ENCODE measurements at regions not wholly inside any gene's neighbourhood (a gene's known extent, or its start where the extent isn't known, plus 50 kb on each side); places are given as distances from the start of the nearest gene placed in this dataset.
"Not testable (repeated sequence)": the region's sequence is repeated elsewhere in the genome, so short reads cannot be mapped to it uniquely, and the experiment has no call there.

DNA sequence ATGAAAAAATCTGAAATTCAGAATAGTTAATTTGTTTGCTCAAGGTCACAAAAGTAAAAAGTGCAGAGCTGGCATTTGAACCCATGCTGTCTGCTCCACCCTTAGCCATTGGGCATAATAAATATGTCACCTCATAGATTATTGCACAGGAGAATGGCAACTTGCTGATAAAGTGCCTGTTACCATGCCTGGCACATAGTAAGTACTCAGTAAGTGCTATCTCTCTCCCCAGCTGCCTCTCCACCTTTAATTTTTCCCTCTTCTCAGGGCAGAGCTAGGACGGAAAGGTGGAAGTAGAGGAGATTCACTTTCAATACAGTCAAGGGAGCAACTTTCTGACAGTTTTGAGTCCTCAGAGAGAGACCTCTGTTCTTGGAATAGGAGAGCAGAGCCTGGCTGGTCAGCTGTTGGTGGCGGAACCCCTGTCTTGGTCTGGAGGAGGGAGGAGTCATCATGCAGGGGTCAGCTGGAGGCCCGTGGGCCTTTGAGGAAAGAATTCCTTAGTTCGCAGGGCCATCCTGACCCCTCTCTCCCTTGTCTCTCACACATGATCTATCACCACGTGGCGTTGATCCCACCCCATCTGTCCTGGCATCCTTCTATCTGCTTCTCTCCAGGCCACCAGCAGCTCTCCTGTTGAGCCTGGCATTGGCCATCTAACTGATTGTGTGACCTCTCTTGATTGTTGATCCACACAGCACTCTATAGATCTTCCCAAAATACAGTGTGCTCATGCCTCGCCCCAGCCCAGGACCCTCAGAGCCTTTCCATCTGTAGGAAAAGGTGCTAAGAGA lies 149.3 kb downstream of the RPLP1 start:
- DNase-seq (ENCODE audit: low read depth), result no peak

DNA sequence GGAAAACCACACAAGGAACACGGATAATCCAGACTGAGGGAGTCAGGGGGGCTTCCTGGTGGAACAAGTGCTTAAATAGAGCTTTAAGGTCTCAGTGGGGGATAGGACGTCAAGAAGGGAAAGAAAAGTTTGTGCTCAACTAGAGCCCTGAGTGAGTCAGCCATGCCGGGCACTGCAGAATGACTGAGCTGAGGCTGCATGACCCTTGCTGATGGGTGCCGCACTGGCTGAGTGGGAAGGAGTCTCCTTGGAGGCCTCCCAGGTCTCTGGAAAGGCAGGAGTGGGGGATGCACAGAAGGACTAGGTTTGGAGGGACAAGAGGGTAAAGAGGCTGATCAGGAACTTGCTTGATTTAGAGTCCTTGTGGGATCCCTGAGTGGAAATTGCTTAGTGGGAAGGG lies 150.3 kb downstream of the RPLP1 start:
- no peak for DNase-seq (ENCODE audit: low read depth)

DNA sequence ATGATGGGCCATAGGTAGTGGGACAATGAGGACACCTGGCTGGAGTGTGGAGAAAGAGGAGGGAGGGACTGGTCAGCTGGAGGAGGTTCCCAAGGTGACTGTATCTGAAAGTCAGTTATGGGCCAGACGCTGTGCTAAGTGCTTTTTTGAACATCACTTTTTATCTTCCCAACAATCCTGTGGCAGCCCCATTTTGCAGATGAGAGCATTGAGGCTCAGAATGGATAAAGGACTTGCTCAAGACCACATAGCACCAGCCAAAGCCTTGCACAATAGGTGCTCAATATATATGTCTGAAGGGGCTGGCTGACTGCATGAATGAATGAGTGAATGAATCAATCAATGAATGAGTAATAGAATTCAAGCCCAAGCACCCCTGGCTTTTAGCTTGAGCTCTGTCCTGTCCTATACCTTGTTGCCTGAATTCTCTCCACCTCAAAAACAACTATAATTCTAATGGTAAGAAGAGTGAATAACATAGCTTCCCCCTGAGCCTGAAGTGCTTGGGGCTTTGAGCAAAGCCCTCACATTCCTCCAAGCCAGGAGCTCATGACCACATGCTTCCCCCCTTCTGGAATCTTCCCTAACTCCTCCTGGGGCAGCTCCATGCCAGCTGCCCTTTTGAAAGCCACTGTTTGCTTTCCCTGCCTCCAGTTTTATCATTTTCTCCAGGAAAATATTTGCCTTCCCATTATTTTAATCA lies 150.9 kb downstream of the RPLP1 start:
- DNase-seq (ENCODE audit: low read depth), result no peak

- no peak for DNase-seq (ENCODE audit: low read depth)
These were observed 151.4 kb downstream of the RPLP1 start for GRCh38 chr15:69604072-69604411.

DNA sequence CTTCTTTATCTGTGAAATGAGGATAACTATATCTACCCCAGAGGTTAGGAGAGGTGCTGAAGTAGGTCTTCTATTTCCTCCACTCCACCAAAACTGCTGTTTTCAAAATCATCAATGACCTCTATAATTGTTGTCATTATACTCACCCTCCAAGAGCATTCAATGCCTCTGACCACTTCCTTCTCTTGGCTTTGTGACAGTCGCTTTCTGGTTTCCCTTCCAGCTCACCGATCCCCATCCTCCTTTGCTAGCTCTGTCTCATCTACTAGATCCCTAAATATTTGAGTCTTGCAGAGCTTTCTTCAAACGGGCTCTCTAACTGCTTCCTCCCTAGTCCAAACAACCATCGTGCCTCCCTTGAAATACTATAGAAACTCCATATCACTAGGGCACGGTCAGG lies 153.5 kb downstream of the RPLP1 start:
- no peak for DNase-seq (ENCODE audit: low read depth)

GRCh38 chr15:69606921-69607500 lies 154.4 kb downstream of the RPLP1 start:
- peak; percentile 4 for DNase-seq (ENCODE audit: low read depth)

- no peak for DNase-seq (ENCODE audit: low read depth)
These were observed 156.0 kb downstream of the RPLP1 start for GRCh38 chr15:69608661-69609060.

GRCh38 chr15:69609176-69609575 lies 156.6 kb downstream of the RPLP1 start:
- peak; percentile 11 for DNase-seq (ENCODE audit: low read depth)

GRCh38 chr15:69609776-69610175 lies 157.2 kb downstream of the RPLP1 start:
- DNase-seq (ENCODE audit: low read depth), result no peak

- DNase-seq (ENCODE audit: low read depth), result no peak
These were observed 157.7 kb downstream of the RPLP1 start for GRCh38 chr15:69610277-69610676.

- DNase-seq (ENCODE audit: low read depth), result no peak
These were observed 158.2 kb downstream of the RPLP1 start for GRCh38 chr15:69610858-69611257.

DNA sequence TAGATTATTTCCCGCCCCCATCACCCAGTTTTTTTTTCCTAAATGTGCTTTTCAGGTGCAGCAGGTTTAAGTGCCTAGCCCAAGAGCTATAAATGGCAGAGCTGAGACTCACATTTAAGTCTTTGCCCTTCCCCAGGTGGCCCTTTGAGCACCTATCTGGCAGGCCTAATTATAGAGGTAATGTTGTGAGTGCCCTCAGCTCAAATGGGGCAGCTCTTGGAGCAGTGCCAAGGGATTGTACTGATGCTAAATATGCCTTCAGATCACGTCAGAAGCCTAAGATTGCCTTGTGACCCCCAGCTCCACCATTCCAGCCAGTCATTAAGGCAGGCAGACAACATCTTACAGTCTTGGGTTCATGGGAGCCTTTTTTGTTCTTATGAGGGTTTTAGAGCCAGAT lies 159.5 kb downstream of the RPLP1 start:
- no peak for DNase-seq (ENCODE audit: low read depth)

GRCh38 chr15:69613182-69613581 lies 160.6 kb downstream of the RPLP1 start:
- DNase-seq (ENCODE audit: low read depth), result no peak

DNA sequence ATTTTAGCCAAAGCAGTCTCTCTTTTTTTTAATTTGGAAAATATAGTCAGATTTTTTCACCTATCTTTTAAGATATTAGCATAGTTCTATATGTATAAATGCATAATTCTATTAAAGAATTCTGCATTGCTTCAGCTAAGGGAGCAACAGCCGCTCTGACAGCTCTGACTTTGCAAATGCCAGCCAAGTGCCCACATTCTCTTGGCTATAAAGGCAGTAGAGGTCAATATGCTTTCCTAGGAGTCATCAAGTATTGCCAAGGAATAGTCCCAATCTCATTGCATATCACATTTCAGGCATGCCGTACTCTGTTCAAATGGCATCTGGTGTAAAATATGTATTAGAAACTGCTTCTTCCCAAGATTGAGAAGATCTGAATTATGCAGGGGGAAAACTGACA lies 161.4 kb downstream of the RPLP1 start:
- no peak for DNase-seq (ENCODE audit: low read depth)

- no peak for DNase-seq (ENCODE audit: low read depth)
These were observed 163.1 kb downstream of the RPLP1 start for GRCh38 chr15:69615736-69616135.

GRCh38 chr15:69616558-69616957 lies 163.9 kb downstream of the RPLP1 start:
- DNase-seq (ENCODE audit: low read depth), result no peak

- DNase-seq (ENCODE audit: low read depth), result not testable (repeated sequence)
These were observed 164.5 kb downstream of the RPLP1 start for GRCh38 chr15:69617144-69617543.

GRCh38 chr15:69623392-69624154 lies 171.0 kb downstream of the RPLP1 start:
- no peak for DNase-seq (ENCODE audit: low read depth)

DNA sequence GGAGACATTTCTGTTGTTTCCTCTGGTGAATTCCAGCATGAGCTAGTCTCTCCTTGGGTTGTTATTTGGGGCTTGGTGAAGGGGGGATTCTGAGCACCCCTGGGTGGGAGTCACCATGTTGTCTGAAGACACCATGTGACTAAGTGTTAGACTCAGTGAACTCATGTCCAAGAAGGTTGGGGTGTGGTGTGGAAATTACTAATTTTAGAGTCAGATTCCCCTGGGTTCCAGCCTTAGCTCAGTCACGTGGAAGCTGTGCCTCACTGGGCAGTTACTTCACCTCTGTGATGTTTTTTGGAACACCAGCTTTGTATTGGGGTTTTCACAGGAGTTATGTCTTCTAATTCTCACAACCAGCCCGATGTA lies 171.5 kb downstream of the RPLP1 start:
- no peak for DNase-seq (ENCODE audit: low read depth)

GRCh38 chr15:69624816-69625215 lies 172.2 kb downstream of the RPLP1 start:
- no peak for DNase-seq (ENCODE audit: low read depth)

DNA sequence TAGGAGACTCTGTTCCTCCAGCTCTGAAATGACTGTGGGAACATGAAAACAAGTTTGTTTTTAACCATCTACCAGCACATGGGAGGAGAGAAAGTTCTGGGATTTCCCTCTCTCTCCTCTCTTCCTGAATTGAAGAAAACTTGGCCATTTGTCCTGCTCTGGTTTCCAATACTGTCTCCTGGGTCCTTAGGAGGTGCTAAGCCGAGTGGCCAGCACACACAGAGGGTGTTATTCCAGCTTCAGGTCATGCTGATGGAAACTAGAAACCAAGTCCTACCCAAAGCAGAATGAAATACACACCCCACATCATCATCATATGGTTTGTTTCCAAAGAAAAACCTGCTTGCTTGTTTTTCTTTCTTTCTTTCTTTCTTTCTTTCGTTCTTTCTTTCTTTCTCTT lies 172.7 kb downstream of the RPLP1 start:
- no peak for DNase-seq (ENCODE audit: low read depth)
